HUES48 (cell line): ENCODE measurements at regions not wholly inside any gene's neighbourhood (a gene's known extent, or its start where the extent isn't known, plus 50 kb on each side); places are given as distances from the start of the nearest gene placed in this dataset.
"Not testable (repeated sequence)": the region's sequence is repeated elsewhere in the genome, so short reads cannot be mapped to it uniquely, and the experiment has no call there.

Source experiments
- H3K27ac ChIP-seq: one replicate; pipeline ENCODE4 v1.7.0; 2013; ENCODE audit warnings: low read depth, low read length, inconsistent platforms
- H3K27me3 ChIP-seq: 2 replicates; pipeline ENCODE4 v1.6.1; 2013; ENCODE audit warnings: mild to moderate bottlenecking, low read length; ENCODE audit not compliant: control insufficient read depth, insufficient read depth
- H3K36me3 ChIP-seq: 2 replicates; pipeline ENCODE4 v1.6.1; 2013; ENCODE audit warnings: low read length; ENCODE audit not compliant: control insufficient read depth, insufficient read depth
- H3K4me1 ChIP-seq: 2 replicates; pipeline ENCODE4 v1.6.1; 2013; ENCODE audit warnings: mild to moderate bottlenecking, low read length; ENCODE audit not compliant: control insufficient read depth, insufficient read depth
- H3K4me3 ChIP-seq: 2 replicates; pipeline ENCODE4 v1.5.1; 2013; ENCODE audit warnings: mild to moderate bottlenecking, low read depth, low read length
- H3K9ac ChIP-seq: 2 replicates; pipeline ENCODE4 v1.6.1; 2013; ENCODE audit warnings: mild to moderate bottlenecking, low read depth, low read length, moderate library complexity
- H3K9me3 ChIP-seq: 2 replicates; pipeline ENCODE4 v1.6.1; 2013; ENCODE audit warnings: low read length; ENCODE audit not compliant: control insufficient read depth, insufficient read depth

DNA sequence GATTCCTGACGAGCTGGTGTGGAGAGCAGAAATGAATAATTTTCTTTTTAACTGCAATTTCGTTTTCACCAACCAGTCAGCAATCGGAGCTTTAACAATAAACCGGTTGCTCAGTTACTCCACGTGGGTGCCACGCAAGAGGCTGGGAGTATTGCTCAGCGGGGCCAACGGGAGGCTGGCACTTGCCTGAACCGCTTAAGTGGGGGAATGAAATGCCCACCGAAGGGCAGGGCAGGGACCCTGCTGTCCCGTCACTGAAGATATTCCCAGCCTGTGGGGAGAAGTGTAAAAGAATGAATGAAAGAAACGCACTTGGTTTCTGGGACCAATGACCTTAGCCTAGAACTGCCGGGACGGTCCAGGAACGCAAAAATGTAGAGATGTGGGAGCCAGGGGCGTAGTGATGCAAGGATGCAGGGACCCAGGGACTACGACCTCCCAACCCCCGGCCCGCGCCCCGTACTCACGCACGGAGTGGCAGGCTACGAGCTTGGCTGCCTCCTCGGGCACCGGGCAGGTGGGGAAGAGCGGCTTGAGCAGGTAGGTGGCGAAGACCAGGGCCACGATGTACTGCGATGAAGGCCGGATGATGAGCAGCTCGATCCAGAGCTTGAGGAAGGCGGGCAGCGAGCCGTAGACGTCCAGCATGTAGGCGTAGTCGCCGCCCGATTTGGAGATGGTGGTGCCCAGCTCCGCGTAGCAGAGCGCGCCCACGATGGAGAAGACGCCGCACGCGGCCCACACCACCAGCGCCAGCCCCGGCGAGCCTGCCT lies 79.8 kb upstream of the METTL9 start:
- H3K27ac ChIP-seq, H3K36me3 ChIP-seq, H3K9me3 ChIP-seq: not testable (repeated sequence)

DNA sequence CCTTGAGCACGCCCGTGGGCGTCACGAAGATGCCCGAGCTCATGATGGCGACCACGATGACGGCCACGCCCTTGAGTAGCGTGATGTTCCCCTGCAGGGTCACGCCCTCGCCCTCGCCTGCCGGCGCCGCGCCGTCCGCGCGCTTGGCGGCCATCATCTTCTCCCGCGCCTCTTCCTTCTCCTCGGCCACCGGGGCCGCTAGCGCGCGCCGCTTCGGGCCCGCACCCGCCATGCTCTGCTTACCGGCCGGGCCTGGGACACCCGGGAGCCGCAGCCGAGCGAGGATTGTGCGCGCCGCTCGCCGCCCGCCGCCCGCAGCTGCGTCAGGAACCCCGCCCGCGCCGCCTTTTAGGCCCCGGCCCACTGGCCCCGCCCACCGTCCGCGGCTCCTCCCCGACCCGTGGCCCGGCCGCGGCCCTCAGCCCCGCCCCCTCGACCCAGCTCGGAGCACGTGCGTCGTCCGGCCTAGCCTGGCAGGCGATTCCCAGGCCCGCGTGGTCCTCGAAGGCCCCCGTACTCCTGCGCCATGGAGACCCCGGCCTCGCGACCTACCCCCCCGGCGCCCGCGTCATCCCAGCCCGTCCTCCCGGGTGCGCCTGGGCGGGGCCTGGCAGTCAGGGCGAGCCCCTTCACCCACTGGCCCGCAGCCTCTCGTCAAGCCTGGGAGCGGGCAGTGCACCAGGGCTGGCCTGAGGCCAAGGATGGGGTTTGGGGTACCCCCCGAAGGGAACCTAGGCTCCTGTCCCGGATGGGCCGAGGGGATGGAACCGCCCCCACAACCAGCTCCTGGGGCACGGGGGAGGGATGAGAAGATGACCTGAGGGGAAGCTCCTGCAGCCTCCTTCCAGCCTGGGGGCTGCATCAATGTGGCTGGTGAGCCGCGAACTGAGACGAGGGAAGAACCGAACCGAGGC lies 79.0 kb upstream of the METTL9 start:
- Histone ChIP-seq H3K4me3 (peak overlapping the region; percentile 88), H3K4me1 (peaks cover 28% of the 10 kb centered on the region), H3K9ac (peak overlapping the region; percentile 90), H3K27ac (peak overlapping the region; percentile 87)
- H3K36me3 ChIP-seq, H3K27me3 ChIP-seq, H3K9me3 ChIP-seq: not testable (repeated sequence)

More for the DNA sequence above, 79.8 kb upstream of the METTL9 start:
- Histone ChIP-seq H3K9ac (peak overlapping the region; percentile 90), H3K4me3 (peak overlapping the region; percentile 88), H3K4me1 (peaks cover 26% of the 10 kb centered on the region)
- H3K27me3 ChIP-seq = not testable (repeated sequence)

DNA sequence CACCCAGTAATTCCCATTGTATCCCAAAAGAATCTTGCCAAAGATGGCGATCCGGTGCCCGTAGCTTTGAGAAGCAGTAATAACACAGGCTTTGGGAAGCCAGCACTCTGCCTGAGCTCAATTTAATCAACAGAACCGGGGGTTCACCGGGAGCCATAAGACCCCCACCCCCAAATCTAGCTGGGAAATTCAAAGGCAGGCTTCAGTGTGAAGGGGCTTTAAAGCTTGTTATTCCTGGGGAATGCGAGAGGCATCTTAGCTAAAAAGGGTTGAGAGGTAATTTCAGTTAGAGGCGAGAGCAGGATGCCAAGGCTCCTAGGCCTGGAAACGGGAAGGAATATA lies 78.4 kb upstream of the METTL9 start:
- H3K27me3 ChIP-seq, H3K9me3 ChIP-seq, H3K36me3 ChIP-seq: not testable (repeated sequence)
- peak overlapping the region; percentile 87 for H3K27ac ChIP-seq
- H3K4me3 ChIP-seq = peak overlapping the region; percentile 88
- H3K9ac ChIP-seq = peak overlapping the region; percentile 76
- peaks cover 28% of the 10 kb centered on the region for H3K4me1 ChIP-seq

DNA sequence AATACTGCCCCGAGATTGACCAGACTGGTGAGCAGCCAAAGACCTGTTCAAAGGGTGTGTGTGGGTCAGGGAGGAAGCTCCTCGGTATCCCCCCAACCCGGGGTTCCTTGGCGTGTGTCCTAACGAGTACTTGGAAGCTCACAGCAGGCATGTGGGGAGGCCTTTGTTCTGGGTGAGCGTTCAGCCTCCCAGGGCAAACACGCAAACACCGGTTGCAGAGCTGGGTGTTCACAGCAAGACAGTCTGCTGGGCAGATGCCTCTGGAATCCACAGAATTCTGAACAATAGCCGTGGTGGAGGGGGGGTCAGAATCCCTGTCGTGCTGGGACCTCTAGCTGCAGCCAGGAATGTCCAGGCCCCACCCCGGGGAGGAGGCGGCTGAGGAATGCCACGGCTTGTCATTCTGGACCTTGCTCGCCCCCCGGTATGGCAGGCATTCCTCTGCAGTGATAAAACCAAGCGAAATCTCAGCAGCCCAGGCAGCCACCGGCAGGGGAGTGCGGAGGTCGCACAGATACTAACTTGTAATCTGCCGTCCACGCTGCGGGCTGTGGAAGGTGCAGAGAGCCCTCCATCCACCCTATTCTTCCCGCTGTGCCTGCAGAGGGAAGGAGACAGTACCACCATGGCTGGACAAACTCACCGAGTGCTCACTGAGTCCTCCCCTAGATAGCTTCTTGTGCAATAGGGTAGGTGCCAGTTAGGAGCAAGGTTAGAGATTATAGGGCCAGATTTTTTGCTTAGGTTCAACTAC lies 77.8 kb upstream of the METTL9 start:
- H3K27me3 ChIP-seq, H3K36me3 ChIP-seq, H3K9me3 ChIP-seq: not testable (repeated sequence)
- peaks cover 26% of the 10 kb centered on the region for H3K4me1 ChIP-seq
- peak overlapping the region; percentile 76 for H3K9ac ChIP-seq
- peak overlapping the region; percentile 87 for H3K27ac ChIP-seq
- peak overlapping the region; percentile 88 for H3K4me3 ChIP-seq

DNA sequence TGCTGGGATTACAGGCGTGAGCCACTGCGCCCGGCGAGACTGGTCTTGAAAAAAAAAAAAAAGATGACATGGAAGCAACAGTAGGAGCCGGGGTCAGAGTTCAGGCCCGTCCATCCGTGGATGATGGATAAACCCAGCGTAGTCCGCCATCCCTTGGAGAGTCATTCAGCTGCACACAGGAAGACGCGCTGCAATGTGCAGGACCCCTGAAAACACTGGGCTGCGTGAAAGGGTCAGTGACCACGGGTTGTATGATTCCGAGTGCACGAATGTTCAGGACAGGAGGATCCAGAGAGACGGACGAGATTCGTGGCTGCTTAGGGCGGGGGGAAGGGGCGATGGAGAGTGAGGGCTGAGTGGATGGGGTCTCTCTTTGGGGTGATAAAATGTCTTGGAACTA lies 76.5 kb upstream of the METTL9 start:
- H3K27ac ChIP-seq, H3K36me3 ChIP-seq, H3K27me3 ChIP-seq, H3K9me3 ChIP-seq, H3K9ac ChIP-seq, H3K4me3 ChIP-seq: not testable (repeated sequence)
- H3K4me1 ChIP-seq = peaks cover 30% of the 10 kb centered on the region

- Histone ChIP-seq H3K4me3 (no peak overlapping the region), H3K27me3 (no peaks in the 10 kb centered on the region), H3K36me3 (no peaks in the 10 kb centered on the region), H3K4me1 (peaks cover 26% of the 10 kb centered on the region), H3K27ac (peak overlapping the region; percentile 43), H3K9ac (no peak overlapping the region), H3K9me3 (no peaks in the 10 kb centered on the region)
Observed at GRCh38 chr16:21523411-21524067, 75.8 kb upstream of the METTL9 start.

DNA sequence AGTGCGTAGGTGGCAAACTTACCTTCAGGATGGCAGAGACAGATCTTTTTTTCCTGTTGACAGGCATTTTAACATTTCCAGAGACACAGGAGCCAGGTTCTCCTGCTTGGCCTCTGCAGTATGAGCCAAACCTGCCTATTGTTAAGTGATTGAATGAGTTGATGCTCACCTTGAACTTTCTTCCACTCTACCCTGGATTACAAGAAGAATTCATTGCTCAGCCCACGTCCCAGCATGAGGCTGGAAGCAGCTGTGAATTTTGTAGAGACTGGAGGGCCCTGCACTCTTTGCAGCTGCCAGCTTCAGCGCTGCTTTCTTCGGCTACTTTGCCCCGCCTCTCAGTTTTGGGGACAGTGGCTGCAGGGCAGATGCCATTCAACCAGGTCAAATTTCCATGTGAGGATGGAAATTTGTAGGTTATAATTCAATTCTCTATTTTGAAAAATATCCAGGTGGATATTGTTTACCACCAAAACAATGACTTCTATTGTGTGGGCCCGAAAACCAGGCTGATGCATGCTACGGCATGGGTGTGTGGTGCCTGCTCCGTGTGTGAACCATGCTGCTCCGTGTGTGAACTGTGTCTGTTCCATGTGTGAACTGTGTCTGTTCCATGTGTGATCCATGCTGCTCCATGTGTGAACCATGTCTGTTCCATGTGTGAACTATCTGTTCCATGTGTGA lies 75.2 kb upstream of the METTL9 start:
- H3K4me1 ChIP-seq = peaks cover 26% of the 10 kb centered on the region
- H3K27me3 ChIP-seq = no peaks in the 10 kb centered on the region
- H3K4me3 ChIP-seq = no peak overlapping the region
- H3K27ac ChIP-seq = peak overlapping the region; percentile 43
- no peaks in the 10 kb centered on the region for H3K9me3 ChIP-seq
- H3K9ac ChIP-seq = no peak overlapping the region
- no peaks in the 10 kb centered on the region for H3K36me3 ChIP-seq

GRCh38 chr16:21524752-21525028 lies 74.7 kb upstream of the METTL9 start:
- not testable (repeated sequence) for H3K4me3 ChIP-seq, H3K27ac ChIP-seq, H3K9me3 ChIP-seq, H3K9ac ChIP-seq, H3K36me3 ChIP-seq, H3K27me3 ChIP-seq
- H3K4me1 ChIP-seq = peaks cover 26% of the 10 kb centered on the region

DNA sequence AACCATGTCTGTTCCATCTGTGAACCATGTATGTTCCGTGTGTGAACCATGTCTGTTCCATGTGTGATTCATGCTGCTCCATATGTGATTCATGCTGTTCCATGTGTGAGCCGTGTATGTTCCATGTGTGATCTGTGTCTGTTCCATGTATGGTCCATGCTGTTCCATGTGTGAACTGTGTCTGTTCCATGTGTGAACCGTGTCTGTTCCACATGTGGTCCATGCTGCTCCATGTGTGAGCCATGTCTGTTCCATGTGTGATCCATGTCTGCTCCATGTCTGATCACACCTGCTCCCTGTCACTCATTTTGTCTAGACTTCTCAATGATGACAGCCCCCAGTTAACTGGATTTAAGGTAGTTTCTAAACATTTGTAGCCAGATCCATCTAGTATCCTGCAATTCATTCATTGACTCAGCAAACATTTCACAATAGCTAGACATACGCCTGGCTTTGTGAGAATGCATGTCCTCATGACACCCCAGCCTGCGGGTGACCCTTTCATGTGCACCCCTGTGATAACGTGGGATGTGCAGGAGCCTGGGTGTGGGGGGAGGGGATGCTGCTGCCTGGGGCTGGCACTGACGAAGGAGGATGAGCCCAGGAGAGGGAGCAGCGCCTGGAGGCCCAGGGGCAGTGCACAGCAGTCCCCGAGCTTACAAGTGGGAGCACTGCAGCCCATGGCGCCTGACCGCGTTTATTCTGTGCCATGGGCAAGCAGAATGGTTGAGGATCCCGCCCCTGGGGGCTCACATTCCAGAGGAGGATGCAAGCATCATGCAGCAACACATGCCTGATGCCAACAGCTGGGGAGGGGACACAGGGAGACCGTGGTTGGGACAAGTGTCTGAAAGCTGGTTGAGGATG lies 74.1 kb upstream of the METTL9 start:
- H3K9me3 ChIP-seq, H3K27ac ChIP-seq, H3K36me3 ChIP-seq, H3K27me3 ChIP-seq, H3K9ac ChIP-seq, H3K4me3 ChIP-seq: not testable (repeated sequence)
- H3K4me1 ChIP-seq = peaks cover 26% of the 10 kb centered on the region
